ENCODE measurements at regions not wholly inside any gene's neighbourhood (a gene's known extent, or its start where the extent isn't known, plus 50 kb on each side); places are given as distances from the start of the nearest gene placed in this dataset.
"Not testable (repeated sequence)": the region's sequence is repeated elsewhere in the genome, so short reads cannot be mapped to it uniquely, and the experiment has no call there.

DNA sequence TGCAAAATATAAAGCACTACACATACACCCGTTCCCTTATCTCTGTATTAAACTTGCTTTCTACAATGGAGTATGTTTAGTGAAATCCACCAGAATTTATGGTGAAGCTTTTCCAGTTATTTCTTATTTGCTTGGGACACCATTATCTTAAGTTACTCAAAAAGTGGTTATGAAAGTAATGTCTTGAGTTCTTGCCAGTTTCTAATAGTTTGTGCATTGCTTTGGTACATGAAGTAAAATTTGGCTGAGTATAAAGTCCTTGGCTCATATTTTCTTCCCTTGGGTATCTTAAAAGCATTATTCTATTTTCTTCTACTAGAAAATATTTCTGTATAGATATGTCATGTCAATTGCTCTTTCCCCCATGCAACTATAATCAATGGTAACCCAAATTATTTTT lies 85.2 kb downstream of the POLR1F start:
- DNase-seq, result no peak

DNA sequence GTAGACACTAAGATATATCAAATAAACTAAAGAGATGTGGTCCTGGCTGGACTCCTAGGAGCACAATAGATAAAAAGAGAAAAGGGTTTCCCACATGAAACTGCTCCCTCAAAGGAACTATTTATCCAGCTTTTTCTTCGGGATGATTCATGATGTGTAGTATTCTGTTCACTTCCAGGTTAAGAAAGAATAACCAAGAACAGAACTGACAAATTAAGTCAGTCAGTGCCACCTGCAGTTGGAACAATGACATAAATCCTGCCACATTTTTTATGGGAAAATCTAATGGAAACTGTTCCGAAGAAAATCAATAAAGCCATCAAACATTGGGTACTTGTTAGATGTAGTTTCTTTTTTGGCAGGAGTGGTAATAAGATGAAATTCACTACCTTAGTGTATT lies 87.1 kb downstream of the POLR1F start:
- DNase-seq, result no peak

DNA sequence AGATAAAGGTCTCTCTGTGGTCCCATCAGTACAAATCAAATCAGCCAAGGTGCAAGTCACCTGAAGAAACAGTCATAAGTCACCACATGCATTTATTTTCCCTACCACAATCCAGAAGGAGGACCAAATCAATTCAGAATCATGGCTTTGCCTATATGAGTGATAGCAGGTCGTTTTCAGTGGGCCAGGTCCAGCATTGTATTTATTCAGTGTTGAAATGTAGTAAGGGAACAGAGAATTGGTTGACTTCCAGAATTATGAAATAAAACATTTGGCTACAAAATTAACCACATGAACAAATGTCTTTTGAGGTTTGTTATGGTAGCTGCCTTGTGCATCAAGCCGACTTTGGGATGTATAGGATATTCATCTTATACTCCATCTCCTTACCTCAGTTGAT lies 88.4 kb downstream of the POLR1F start:
- DNase-seq, result no peak

DNA sequence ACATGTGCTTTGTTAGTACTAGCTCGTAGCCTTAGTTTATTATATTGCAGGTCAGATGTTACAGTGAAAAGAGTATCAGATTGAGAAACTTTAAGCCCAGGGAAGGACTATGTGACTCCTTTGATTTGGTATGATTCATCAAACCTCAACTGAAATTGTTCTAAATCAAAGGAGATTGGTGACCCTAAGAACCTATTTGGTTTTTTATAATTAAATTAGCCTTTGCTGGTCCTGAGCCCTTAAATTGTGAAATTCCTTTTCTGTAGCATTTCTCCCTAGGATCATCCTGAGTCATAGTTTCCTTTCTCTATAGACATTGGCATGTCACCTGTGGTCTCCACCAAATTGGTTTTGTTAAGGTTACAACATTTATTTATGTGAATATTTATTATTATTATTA lies 89.7 kb downstream of the POLR1F start:
- no peak for DNase-seq

DNA sequence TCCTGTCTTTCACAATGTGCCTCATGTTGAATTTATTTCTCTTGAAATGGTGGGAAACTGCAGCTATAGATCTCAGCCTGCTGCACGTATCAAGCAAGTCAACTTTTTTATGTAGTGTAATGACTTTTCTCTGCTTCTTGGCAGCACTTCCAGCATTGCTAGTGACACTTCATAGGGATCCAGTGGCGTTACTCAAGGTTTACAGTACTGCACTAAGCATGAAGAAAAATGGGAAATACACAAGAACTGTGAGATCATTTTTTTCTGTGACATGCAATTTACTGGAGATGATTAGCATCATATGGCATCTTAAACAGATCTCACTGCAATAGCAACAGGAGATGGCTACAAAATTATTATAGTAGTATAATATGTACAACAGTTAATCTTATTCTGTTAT lies 90.9 kb downstream of the POLR1F start:
- no peak for DNase-seq

DNA sequence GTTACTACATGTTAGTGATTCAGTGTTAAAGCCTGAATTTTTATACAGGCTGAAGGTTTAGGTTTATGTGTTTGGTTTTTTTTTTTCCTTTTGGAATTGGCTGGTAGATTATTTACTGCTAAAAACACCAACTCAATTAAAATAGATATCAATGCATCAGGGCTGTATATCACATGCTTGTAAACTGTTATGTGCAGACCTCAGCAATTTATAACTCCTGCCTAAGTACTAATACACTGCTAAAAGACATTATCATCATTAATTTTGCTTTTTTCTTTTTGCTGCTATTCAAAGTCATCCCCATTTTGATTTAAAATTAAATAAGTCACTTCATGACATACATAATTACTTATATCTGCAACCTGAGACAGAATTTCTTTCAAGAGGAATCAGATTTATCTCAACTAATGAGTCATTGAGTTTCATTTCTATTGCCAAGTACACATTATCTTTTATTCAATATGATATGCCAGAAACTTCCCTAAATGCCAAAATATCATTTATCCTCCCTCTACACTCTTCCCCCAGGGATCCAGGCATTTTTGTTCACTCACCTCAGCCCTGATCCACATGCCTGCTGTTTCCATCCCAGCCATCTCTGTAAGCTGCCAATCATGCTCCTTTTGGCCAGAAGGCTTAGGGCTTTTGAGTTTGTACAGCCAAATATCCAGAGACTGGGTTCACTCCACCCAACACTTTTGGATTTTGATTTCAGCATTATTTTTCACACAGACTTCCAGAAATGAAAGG lies 98.5 kb downstream of the POLR1F start:
- DNase-seq, result no peak

DNA sequence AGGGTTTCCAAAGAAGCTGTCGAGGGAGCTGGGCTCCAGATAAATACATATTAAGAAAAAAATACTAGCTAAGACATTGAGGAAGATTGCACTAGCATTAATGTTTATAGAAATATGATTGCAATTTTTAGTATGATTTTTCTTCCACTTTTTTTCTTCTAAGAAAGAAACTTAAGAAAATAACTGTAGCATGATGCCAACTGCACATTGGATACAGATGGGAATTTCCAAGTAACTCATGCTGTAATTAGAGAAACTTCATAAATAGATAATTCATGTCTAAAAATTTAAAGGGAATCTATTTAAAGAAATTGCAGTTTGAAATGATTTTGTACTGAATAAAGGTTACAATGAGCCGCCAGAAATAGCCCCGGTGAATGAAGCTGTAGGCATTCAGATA lies 119.4 kb downstream of the POLR1F start:
- no peak for DNase-seq

DNA sequence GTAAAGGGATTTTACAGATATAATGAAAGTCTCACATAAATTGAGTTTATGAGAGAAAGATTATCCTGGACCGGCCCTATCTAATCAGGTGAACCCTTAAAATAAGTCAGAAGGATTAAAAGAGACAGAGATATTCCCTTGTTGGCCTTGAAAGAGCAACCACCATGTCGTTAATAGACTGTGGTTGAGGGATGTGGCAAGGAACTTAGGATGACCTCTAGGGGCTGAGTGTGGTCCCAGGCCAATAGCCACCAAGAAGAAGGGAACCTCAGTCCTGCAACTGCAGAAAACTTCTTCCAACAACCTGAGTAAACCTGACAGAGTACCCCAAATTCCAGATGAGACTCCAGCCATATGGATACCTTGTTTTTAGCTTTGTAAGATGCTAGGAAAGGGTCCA lies 121.5 kb downstream of the POLR1F start:
- no peak for DNase-seq

DNA sequence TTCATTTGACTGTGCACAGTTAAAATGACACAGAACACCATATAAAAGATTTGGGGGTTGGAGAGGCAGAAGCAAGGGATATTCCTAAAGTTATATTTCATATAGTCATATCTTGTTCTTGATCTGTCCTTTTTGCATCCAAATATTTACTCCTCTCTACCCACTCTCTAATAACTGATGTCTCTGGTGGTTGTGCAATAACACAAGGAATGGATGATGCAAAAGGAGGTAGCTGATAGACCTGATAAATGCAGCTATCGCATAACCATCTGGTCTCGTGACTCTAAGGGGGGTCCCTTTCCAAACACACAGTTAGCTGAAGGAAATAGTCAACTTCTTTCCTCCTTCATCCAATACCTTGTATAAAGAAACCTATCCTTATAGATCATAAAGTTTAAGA lies 123.1 kb downstream of the POLR1F start:
- no peak for DNase-seq

DNA sequence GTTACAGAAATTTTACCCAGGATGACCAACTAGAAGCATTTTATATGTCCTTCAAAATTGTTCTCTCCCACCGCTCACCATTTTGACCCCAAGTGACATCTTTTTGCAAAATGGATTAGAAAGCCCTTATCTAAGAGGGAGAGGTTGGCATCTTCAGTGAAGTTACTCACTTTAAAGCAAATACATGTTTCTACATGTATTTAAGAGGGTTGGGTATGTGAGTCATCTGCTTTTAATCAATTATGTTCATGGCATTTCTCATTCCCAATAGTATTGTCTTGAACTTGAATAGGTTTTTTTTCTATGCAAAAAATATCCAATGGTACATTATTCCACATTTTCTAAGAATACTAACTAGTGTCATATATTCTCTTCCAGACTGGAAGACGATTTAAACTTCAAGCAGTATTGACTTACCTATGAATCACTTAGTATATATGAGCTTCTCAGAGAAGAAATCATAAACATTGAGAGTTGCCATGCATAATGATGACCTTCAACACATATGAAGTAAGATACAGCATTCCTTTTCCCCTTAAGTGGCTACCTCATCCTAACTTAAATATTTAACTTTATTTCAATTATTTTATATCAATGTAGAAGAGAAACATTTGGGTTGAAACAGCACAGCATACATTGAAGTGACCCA lies 132.8 kb downstream of the POLR1F start:
- no peak for DNase-seq

DNA sequence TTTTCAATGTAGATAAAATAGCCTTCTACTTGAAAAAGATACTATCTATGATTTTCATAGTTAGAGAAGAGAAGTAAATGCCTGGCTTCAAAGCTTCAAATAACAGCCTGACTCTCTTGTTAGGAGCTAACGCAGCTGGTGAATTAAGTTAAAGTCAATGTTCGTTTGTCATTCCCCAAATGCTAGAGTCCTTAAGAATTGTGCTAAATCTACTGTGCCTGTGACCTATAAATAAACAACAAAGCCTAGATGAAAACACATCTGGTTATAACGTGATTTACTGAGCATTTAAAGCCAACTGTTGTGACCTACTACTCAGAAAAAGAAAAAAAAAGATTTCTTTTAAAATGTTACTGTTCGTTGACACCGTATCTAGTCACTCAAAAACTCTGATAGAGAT lies 134.7 kb downstream of the POLR1F start:
- DNase-seq, result no peak

DNA sequence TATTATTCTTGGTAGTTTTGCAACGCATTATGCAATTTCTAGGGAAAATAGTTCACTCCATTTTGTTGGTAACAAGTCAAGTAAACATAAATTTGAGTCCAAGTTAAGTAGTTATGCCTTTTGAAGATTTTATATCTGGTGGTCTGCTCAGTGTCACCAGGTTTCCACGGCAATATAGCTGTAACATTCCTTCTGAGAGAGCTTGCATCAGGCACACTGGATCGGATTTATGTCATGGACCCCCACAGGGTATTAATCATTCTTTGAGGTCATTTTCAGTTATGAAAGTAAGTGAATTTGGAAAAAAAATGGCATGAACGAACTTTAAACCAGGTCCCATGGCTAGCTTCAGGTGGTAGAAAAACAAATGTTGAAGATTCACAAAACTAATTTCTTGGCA lies 136.3 kb downstream of the POLR1F start:
- DNase-seq, result no peak

DNA sequence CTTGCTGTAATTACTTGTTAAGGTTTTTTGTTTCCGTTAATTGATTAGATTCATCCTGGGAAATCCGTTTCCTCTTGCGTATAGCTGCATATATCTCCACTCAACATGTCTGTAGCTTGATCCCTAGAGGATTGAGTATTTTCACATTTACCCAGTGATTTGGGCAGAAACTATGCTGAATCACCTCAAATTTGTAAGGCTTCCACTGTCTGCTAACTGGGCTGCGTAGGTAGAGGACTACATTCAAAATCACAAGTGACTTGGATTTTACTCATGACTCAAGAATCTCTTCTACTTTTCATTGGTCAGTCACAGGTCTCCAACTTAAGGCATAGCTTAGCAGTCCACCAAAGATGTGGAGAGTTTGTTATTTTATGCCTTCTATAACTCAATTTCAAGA lies 141.8 kb downstream of the POLR1F start:
- DNase-seq, result no peak

DNA sequence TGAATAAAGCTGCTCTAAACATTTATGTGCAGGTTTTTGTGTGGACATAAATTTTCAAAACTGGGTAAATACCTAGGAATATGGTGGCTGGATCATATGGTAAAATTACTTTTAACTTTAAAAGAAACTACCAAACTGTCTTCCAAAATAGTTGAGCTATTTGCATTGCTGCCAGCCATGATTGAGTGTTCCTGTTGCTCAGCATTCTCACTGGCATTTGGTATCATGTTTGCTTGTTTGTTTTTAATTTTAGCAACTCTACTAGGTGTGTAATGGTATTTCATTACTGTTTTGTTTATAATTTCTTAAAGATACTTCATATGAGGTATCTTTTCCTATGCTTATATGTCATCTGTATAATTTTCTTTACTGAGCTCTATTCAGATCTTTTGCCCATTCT lies 143.2 kb downstream of the POLR1F start:
- no peak for DNase-seq

DNA sequence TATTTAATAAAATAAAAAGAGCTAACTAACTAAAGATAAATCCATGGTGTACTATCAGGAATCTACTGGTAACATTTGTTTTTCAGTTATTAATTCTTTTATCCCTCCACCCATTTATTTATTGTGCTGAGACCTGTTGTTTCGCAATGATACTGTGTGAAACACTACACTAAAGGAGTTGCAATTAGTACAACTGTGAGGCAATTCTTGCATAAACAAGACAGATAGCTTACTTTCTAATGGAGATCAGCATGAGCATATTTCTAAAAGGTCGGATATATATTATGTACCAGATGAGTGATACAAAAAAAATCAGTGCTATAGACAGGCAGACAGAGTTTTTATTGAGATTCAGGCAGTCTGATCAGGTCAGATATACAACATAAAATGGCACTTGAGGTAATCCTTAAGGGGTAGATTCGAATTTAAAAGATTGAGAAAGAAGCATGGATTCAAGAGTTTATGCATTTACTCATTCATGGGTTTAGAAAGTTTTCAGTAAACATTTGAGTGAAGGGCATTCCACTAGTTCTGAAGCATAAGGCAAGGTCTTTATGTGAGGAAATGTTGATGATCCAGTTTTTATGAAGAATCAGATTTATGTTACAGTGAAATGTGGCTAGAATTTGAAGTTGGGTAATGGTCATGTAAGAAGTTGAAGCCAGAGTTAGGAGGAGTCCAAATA lies 147.6 kb downstream of the POLR1F start:
- DNase-seq, result no peak

DNA sequence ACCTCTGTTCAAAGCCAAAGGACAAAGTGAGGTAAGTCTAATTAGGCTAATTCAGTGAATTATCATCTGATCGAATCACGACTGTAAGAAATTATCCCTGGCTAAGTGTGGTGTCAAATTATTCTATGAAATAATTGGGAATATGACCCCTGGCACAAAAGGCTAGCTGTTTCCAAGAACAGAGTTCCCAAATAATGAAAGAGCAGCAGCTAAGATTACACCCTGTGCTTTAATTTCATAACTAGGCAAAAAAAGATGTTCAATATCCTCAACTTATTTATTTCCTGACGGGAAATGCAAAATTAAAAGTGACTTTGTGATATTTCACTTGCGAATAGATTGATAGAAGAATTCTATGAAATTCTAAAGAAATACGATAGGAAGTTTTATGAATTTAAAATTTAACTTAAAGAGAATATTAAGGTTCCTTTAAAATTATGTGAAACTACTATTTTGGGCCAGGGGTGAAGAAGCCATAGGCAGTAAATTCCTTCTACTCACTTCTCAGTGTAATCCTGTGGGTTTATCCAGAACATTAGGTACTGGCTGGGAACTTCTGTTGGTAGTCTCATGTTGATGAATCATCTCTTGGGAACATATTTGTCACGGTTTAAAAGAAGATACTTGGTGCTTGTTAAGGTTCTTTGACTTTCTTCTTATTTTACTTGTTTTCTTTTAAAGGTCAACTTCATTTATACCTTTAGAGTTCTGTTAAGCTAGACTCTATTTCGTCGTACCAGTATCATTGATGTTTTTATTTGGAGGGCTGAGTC lies 148.5 kb downstream of the POLR1F start:
- DNase-seq, result no peak

DNA sequence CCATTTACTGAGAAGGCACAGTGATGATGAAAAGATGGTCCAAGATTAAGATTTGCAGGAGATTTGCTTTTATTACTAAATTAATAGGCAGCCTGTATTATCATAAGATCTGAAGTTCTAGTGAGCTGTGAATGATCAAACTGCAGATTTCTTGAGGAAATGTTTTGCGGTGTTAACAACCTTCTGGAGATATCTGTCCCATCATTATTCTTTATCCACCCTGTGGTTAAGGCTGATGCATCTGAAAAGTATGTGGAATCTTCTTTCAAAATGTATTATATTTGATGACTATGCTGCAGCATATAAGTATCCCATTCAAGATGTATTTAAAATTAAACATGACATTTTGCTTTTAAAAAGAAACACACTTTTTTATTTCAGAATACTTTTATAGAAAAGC lies 150.3 kb downstream of the POLR1F start:
- DNase-seq, result no peak

DNA sequence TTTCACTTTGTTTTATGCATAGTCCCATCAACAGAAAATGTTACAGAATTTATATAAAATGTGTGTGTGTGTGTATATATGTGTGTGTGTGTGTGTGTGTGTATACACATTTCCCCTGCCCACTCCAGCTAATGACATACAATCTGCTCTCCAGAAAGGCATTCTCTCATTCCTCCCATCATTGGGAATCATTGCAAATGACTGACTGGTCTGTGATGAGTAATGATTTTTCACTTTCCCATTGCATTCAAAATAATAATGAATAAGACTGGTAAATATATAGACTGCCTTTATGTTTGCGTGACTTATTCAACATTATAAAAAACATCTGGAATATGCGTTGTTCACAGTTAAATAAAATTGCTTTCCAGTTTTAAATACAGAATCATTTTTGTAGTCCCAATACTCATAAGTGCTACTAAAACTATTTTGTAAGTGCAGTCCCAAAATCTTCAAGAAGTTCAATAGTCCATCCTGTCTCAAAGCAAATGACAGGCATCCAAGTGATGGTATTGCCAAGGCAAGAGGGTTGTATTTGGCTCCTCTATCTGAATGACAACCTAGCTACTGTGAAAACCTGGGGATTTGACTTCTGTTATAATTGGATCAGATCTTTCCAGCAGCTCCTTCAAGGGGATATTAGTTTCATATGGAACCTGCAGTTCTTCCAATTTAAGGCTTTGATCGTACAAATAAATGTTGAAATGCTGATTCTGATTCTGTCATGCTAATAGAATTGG lies 150.9 kb downstream of the POLR1F start:
- peak; percentile 39 for DNase-seq

DNA sequence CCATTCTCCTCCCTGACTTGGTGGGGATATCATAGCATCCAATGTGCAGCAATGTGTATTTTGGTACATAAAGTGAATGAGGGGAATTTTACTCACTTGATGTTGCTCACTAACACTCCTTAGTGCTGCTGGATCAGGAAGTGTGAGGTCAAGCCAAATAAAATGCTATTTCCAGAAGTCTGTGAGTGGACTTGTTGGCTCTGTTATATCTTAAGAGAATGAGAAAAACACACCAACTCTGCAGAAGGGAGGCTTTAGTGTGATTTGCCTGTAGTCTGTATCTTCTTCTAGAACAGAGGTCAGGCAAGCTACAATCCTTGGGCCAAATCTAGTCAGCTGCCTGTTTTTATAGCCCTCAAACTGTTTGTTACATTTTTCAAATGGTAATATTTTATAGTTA lies 154.3 kb downstream of the POLR1F start:
- DNase-seq, result peak; percentile 44

DNA sequence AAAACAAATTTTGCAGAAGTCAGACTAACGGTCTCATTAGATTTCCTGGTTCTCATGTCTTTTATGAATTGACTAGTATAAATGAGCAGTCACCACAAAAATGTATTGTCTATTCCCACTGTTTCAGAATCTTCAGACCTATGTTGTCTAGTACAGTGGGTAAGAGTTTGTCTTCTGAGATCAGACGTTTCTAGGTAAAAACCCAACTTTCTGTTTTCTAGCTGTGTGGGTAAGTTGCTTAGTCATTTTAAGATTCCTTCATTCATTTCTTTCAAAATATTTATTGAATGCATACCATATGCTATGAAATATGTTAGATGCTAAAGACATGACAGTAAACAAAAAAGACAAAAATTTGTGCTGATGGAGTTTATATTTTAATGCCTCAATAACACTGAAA lies 156.3 kb downstream of the POLR1F start:
- DNase-seq, result no peak

DNA sequence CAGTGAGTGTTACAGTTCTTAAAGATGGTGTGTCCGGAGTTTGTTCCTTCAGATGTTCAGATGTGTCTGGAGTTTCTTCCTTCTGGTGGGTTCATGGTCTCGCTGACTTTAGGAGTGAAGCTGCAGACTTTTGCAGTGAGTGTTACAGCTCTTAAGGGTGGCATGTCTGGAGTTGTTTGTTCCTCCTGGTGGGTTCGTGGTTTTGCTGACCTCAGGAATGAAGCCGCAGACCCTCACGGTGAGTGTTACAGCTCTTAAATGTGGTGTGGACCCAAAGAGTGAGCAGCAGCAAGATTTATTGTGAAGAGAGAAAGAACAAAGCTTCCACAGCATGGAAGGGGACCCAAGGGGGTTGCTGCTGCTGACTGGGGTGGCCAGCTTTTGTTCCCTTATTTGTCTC lies 159.6 kb downstream of the POLR1F start:
- not testable (repeated sequence) for DNase-seq

DNA sequence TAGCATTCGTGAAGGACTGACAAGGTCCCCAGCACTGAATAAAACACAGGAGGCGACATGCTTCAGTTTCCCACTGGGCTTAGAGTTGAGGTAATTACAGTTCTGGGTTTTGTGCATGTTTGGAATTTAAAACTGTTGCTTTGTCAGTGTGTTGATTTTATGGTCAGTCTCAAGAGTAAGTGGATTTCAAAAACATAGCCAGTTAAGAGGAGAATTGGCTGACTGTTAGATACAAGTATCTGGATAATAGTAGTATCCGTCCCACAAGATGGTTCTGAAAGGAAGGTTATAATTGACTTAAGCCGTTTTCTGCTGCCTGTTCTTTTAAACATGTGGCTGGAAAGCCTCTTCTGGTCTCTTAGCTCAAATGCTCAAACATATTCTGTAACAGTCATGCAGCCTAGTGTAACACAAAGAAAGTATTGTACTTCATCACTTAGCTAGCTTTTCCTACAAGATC lies 170.9 kb downstream of the POLR1F start:
- DNase-seq, result no peak

DNA sequence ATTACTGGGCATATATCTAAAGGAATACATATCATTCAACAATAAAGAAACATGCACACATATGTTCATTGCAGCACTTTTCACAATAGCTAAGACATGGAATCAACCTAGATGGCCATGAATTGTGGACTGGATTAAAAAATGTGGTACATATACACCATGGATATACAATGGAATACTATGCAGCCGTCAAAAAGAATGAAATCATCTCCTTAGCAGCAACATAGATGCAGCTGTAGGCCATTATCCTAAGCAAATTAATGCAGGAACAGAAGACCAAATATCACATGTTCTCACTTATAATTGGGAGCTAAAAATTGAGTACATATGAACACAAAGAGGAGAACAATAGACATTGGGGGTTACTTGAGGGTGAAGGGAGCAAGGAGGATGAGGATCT lies 175.6 kb downstream of the POLR1F start:
- no peak for DNase-seq

All from femur (tissue), 1 donor.